ENCODE measurements at regions not wholly inside any gene's neighbourhood (a gene's known extent, or its start where the extent isn't known, plus 50 kb on each side); places are given as distances from the start of the nearest gene placed in this dataset.

GRCh38 chr2:225103737-225104141 lies 61.5 kb upstream of the DOCK10 start:
- TF ChIP-seq CTCF (IDR thresholded peaks at IDR 0.05) (no peak), POLR2A (IDR thresholded peaks at IDR 0.05) (no peak)

All from thyroid gland (tissue), 4 donors.